ENCODE measurements at regions not wholly inside any gene's neighbourhood (a gene's known extent, or its start where the extent isn't known, plus 50 kb on each side); places are given as distances from the start of the nearest gene placed in this dataset.

GRCh38 chr7:17732083-17732482, 208.2 kb downstream of the SNX13 start:
- CTCF ChIA-PET = no interaction called here
- no peak for DNase-seq (ENCODE audit: extremely low spot score)
- no peak for TF ChIP-seq TARDBP (IDR thresholded peaks at IDR 0.05)
- TF ChIP-seq ELF4 (IDR thresholded peaks at IDR 0.05) = no peak
- no peak for TF ChIP-seq FOXM1 (IDR thresholded peaks at IDR 0.05; ENCODE audit: borderline replicate concordance)
- no peak for TF ChIP-seq FOXK2 (IDR thresholded peaks at IDR 0.05)
- no peak for TF ChIP-seq ARNT (IDR thresholded peaks at IDR 0.05)
- POLR2A ChIA-PET = no interaction called here
